Right renal cortex interstitium (tissue), 3 donors: ENCODE measurements at regions not wholly inside any gene's neighbourhood (a gene's known extent, or its start where the extent isn't known, plus 50 kb on each side); places are given as distances from the start of the nearest gene placed in this dataset.
"Not testable (repeated sequence)": the region's sequence is repeated elsewhere in the genome, so short reads cannot be mapped to it uniquely, and the experiment has no call there.

Experiments
- DNase-seq, 3 donors: peaks; one replicate each; pipeline ENCODE4 v3.0.0-alpha.2; 2013; ENCODE audit warnings: low read depth in 3 of 3, low spot score in 2 of 3

GRCh38 chr13:44637581-44637980 is 61.5 kb upstream of the TSC22D1 start:
- no peak for DNase-seq

DNA sequence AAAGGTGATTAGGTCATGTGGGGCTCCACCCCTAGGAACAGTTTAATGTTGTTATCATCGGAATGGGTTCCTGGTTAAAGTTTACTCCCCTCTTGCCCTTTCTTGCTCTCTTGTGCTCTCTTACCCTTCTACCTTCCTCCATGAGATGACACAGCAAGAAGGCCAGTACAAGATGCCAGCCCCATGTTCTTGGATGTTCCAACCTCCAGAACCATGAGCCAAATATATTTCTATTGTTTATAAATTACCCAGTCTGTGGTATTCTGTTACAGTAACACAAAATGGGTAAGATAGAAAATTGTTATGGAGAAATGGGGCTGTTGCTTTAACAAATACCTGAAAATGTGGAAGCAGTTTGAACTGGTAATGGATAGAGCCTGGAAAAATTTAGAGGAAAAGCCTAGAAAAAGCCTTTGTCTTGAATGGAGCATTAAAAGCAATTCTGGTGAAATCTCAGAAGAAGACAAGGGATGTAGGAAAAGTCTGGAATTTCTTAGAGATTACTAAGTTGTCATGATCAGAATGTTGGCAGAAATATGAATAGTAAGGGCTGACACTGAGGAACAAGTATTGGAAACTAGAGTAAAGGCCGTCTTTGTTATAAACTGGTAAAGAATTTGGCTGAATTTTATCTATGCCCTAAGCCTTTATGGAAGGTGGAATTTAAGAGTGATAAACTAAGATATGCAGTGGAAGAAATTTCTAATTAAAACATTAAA is 53.5 kb upstream of the TSC22D1 start:
- DNase-seq: no peak

- not testable (repeated sequence) for DNase-seq
Observed at GRCh38 chr13:44628826-44629225, 52.7 kb upstream of the TSC22D1 start.

- DNase-seq: no peak
Observed at GRCh38 chr13:44627441-44627840, 51.3 kb upstream of the TSC22D1 start.

DNA sequence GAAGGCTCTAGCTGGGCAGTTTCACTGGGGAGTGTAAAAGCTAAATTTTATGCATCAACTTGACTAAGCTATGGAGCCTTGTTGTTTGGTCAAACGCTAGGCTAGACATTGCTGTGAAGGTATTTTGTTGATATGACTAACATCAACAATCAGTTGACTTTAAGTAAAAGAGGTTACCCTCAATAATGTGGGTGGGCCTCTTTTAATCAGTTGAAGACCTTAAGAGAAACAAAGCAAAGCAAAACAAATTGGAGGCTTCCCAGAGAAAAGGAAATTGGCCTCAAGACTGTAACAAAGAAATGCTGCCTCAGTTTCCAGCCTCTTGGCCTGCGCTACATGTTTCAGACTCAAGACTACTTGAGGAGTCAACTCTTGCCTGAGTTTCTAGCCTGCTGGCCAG is 50.0 kb upstream of the TSC22D1 start:
- DNase-seq: no peak
